PC-9 (cell line): ENCODE measurements at regions not wholly inside any gene's neighbourhood (a gene's known extent, or its start where the extent isn't known, plus 50 kb on each side); places are given as distances from the start of the nearest gene placed in this dataset.

Experiments
- BruUV-seq: library from RNA; stranded (reverse); fragments of 400-500 nt; replicated peaks from 2 replicates; lab custom pipeline; 2021; lab: Mats Ljungman, UMichigan
- CTCF ChIA-PET: fragments of 300-600 bp; sonication (Branson Sonifier 250); formaldehyde crosslinking; loops from one replicate; lab custom pipeline; 2022; ENCODE audit warnings: antibody characterized with exemption; lab: Charles Lee
- POLR2A ChIA-PET: fragments of 300-600 bp; sonication (Branson Sonifier 250); formaldehyde crosslinking; loops from one replicate; lab custom pipeline; 2022; ENCODE audit warnings: antibody characterized with exemption; ENCODE audit not compliant: unreplicated experiment; lab: Charles Lee
- DNase-seq, 2 experiments: peaks; one replicate each; pipeline versions ENCODE4 v3.0.0 to v3.0.0-alpha.2; 2015 to 2022; ENCODE audit warnings: mixed read lengths in 1 of 2
- H2AFZ ChIP-seq: fragments of 200-600 bp; sonication (generic); 2 replicates; pipeline ENCODE4 v1.8.1; 2017; ENCODE audit warnings: antibody characterized with exemption
- H3F3A ChIP-seq: fragments of 200-600 bp; sonication (generic); 2 replicates; pipeline ENCODE4 v1.8.1; 2017; ENCODE audit warnings: antibody characterized with exemption, mild to moderate bottlenecking, low read depth; ENCODE audit not compliant: insufficient read depth
- H3K27ac ChIP-seq: fragments of 200-600 bp; sonication (generic); 2 replicates; pipeline ENCODE4 v1.6.1; 2016; ENCODE audit warnings: mixed run types
- H3K27me3 ChIP-seq: fragments of 200-600 bp; sonication (generic); 2 replicates; pipeline ENCODE4 v1.6.1; 2016; ENCODE audit warnings: low read depth, mixed run types; ENCODE audit not compliant: insufficient read depth
- H3K36me3 ChIP-seq: fragments of 200-600 bp; sonication (generic); 2 replicates; pipeline ENCODE4 v1.6.1; 2016; ENCODE audit warnings: low read depth, mixed run types
- H3K4me1 ChIP-seq: fragments of 200-600 bp; sonication (generic); replicated peaks from 2 replicates; pipeline ENCODE4 v1.6.1; 2016; ENCODE audit warnings: mixed run types; ENCODE audit not compliant: insufficient read depth
- H3K4me2 ChIP-seq: fragments of 200-600 bp; sonication (generic); 2 replicates; pipeline ENCODE4 v1.6.1; 2017; ENCODE audit warnings: mixed run types
- H3K4me3 ChIP-seq: fragments of 200-600 bp; sonication (generic); 2 replicates; pipeline ENCODE4 v1.6.1; 2016; ENCODE audit warnings: mixed run types
- H3K79me2 ChIP-seq: fragments of 200-600 bp; sonication (generic); 2 replicates; pipeline ENCODE4 v1.6.1; 2017; ENCODE audit warnings: low read depth, mixed run types
- H3K9me2 ChIP-seq: fragments of 200-600 bp; sonication (generic); 2 replicates; pipeline ENCODE4 v1.8.1; 2017; ENCODE audit warnings: mild to moderate bottlenecking; ENCODE audit not compliant: insufficient read depth
- H3K9me3 ChIP-seq: fragments of 200-600 bp; sonication (generic); 2 replicates; pipeline ENCODE4 v1.8.1; 2016; ENCODE audit warnings: low read depth; ENCODE audit not compliant: insufficient read depth
- H4K20me1 ChIP-seq: fragments of 200-600 bp; sonication (generic); 2 replicates; pipeline ENCODE4 v1.8.1; 2017; ENCODE audit not compliant: insufficient read depth
- CTCF ChIP-seq: fragments of 200-600 bp; sonication (generic); conservative IDR thresholded peaks from 2 replicates; pipeline ENCODE4 v1.6.1; 2017; ENCODE audit warnings: mixed run types, antibody characterized with exemption, mild to moderate bottlenecking, moderate library complexity
- EZH2 ChIP-seq: fragments of 200-600 bp; sonication (generic); IDR thresholded peaks from 2 replicates; pipeline ENCODE4 v1.8.0; 2017; ENCODE audit warnings: antibody characterized with exemption, low read depth
- intact Hi-C: fragments of 100-400 bp; cut with micrococcal nuclease; formaldehyde crosslinking; loops from one replicate; pipeline ENCODE4 v1.10.0; 2022; ENCODE audit not compliant: unreplicated experiment

- H3K9me2 ChIP-seq: no peaks in the 10 kb centered on the region
- POLR2A ChIA-PET: no interaction called here
- CTCF ChIA-PET: no interaction called here
- DNase-seq: no peak
- no peak overlapping the region for H3K4me3 ChIP-seq
- H3K27ac ChIP-seq: no peak overlapping the region
- no peaks in the 10 kb centered on the region for H3K27me3 ChIP-seq
- H3K36me3 ChIP-seq: no peaks in the 10 kb centered on the region
- intact Hi-C loops: no loop called here
- no peaks in the 10 kb centered on the region for H4K20me1 ChIP-seq
- no peaks in the 10 kb centered on the region for H3K4me1 ChIP-seq
- no peak overlapping the region for H3K4me2 ChIP-seq
- H2AFZ ChIP-seq: no peak overlapping the region
- no TSS peak for BruUV-seq
- H3F3A ChIP-seq: no peaks in the 10 kb centered on the region
- H3K9me3 ChIP-seq: no peaks in the 10 kb centered on the region
- no peak for TF ChIP-seq EZH2
- TF ChIP-seq CTCF: no peak
- no peaks in the 10 kb centered on the region for H3K79me2 ChIP-seq
These were observed 101.0 kb upstream of the DMAC1 start for GRCh38 chr9:7900541-7900940.

GRCh38 chr9:7899753-7900152 is 100.2 kb upstream of the DMAC1 start:
- TF ChIP-seq CTCF: no peak
- no peak for TF ChIP-seq EZH2
- Histone ChIP-seq H2AFZ (no peak overlapping the region), H4K20me1 (no peaks in the 10 kb centered on the region), H3K27me3 (no peaks in the 10 kb centered on the region), H3K27ac (no peak overlapping the region), H3K4me1 (no peaks in the 10 kb centered on the region), H3K36me3 (no peaks in the 10 kb centered on the region), H3K4me3 (no peak overlapping the region), H3K9me2 (no peaks in the 10 kb centered on the region), H3K9me3 (no peaks in the 10 kb centered on the region), H3K4me2 (no peak overlapping the region), H3F3A (no peaks in the 10 kb centered on the region), H3K79me2 (no peaks in the 10 kb centered on the region)
- CTCF ChIA-PET: no interaction called here
- POLR2A ChIA-PET: no interaction called here
- no peak for DNase-seq
- intact Hi-C loops: no loop called here
- BruUV-seq: no TSS peak

- CTCF ChIA-PET: no interaction called here
- H3K9me3 ChIP-seq: no peaks in the 10 kb centered on the region
- no peaks in the 10 kb centered on the region for H3F3A ChIP-seq
- no peak overlapping the region for H3K4me3 ChIP-seq
- intact Hi-C loops: no loop called here
- H3K36me3 ChIP-seq: no peaks in the 10 kb centered on the region
- POLR2A ChIA-PET: no interaction called here
- H3K79me2 ChIP-seq: no peaks in the 10 kb centered on the region
- BruUV-seq: no TSS peak
- no peaks in the 10 kb centered on the region for H4K20me1 ChIP-seq
- no peak overlapping the region for H2AFZ ChIP-seq
- H3K27ac ChIP-seq: no peak overlapping the region
- no peaks in the 10 kb centered on the region for H3K27me3 ChIP-seq
- H3K4me2 ChIP-seq: no peak overlapping the region
- TF ChIP-seq CTCF (no peak), EZH2 (no peak)
- DNase-seq: no peak
- H3K9me2 ChIP-seq: no peaks in the 10 kb centered on the region
- no peaks in the 10 kb centered on the region for H3K4me1 ChIP-seq
These were observed 94.7 kb upstream of the DMAC1 start for GRCh38 chr9:7894231-7894630.
